Trophoblast cell (in vitro differentiated cells and primary cell): ENCODE measurements at regions not wholly inside any gene's neighbourhood (a gene's known extent, or its start where the extent isn't known, plus 50 kb on each side); places are given as distances from the start of the nearest gene placed in this dataset.

Source experiments
- DNase-seq, 2 donors: peaks; one replicate each; pipeline ENCODE4 v3.0.0-alpha.2; 2016
- H2AFZ ChIP-seq: 2 replicates; pipeline ENCODE4 v1.6.1; 2013; ENCODE audit warnings: low read length, moderate library complexity, mild to moderate bottlenecking; ENCODE audit not compliant: insufficient read depth, poor library complexity
- H2AK5ac ChIP-seq: 2 replicates; pipeline ENCODE4 v1.6.1; 2013; ENCODE audit warnings: mild to moderate bottlenecking, low read length
- H2BK120ac ChIP-seq: 2 replicates; pipeline ENCODE4 v1.6.1; 2013; ENCODE audit warnings: low read length, mild to moderate bottlenecking, moderate library complexity; ENCODE audit not compliant: insufficient read depth, poor library complexity
- H2BK12ac ChIP-seq: 2 replicates; pipeline ENCODE4 v1.6.1; 2013; ENCODE audit warnings: mild to moderate bottlenecking, low read length, moderate library complexity
- H2BK5ac ChIP-seq: 2 replicates; pipeline ENCODE4 v1.6.1; 2013; ENCODE audit warnings: low read length, low read depth, moderate library complexity, mild to moderate bottlenecking; ENCODE audit not compliant: poor library complexity
- H3K14ac ChIP-seq: 2 replicates; pipeline ENCODE4 v1.6.1; 2013; ENCODE audit warnings: mild to moderate bottlenecking, low read length
- H3K18ac ChIP-seq: 2 replicates; pipeline ENCODE4 v1.6.1; 2013; ENCODE audit warnings: mild to moderate bottlenecking, low read length
- H3K23ac ChIP-seq: 2 replicates; pipeline ENCODE4 v1.6.1; 2013; ENCODE audit warnings: low read length
- H3K27ac ChIP-seq: 2 replicates; pipeline ENCODE4 v1.5.1; 2013; ENCODE audit warnings: low read depth, mild to moderate bottlenecking, inconsistent platforms, low read length, moderate library complexity
- H3K27me3 ChIP-seq: 2 replicates; pipeline ENCODE4 v1.6.1; 2013; ENCODE audit warnings: inconsistent platforms, mild to moderate bottlenecking, low read length, moderate library complexity; ENCODE audit not compliant: insufficient read depth
- H3K36me3 ChIP-seq, 2 experiments: 1 replicate in 1 of 2; 2 replicates in 1 of 2; pipeline ENCODE4 v1.6.1; 2013; ENCODE audit warnings: low read length in 2 of 2, mild to moderate bottlenecking in 2 of 2, moderate library complexity in 1 of 2; ENCODE audit not compliant: insufficient read depth in 2 of 2, control insufficient read depth in 1 of 2
- H3K4ac ChIP-seq: 2 replicates; pipeline ENCODE4 v1.6.1; 2013; ENCODE audit warnings: low read depth, mild to moderate bottlenecking, low read length, moderate library complexity
- H3K4me1 ChIP-seq, 2 experiments: 1 replicate in 1 of 2; 2 replicates in 1 of 2; pipeline ENCODE4 v1.6.1; 2013; ENCODE audit warnings: low read length in 2 of 2, mild to moderate bottlenecking in 2 of 2, moderate library complexity in 1 of 2; ENCODE audit not compliant: insufficient read depth in 2 of 2, control insufficient read depth in 1 of 2
- H3K4me2 ChIP-seq: 2 replicates; pipeline ENCODE4 v1.6.1; 2013; ENCODE audit warnings: inconsistent platforms, mild to moderate bottlenecking, low read length, moderate library complexity
- H3K4me3 ChIP-seq: 2 replicates; pipeline ENCODE4 v1.5.1; 2013; ENCODE audit warnings: mild to moderate bottlenecking, low read depth, low read length, inconsistent platforms
- H3K79me1 ChIP-seq: one replicate; pipeline ENCODE4 v1.6.1; 2013; ENCODE audit warnings: low read length
- H3K79me2 ChIP-seq: 2 replicates; pipeline ENCODE4 v1.6.1; 2013; ENCODE audit warnings: low read length, mild to moderate bottlenecking; ENCODE audit not compliant: control insufficient read depth, insufficient read depth, poor library complexity
- H3K9ac ChIP-seq: 2 replicates; pipeline ENCODE4 v1.6.1; 2013; ENCODE audit warnings: mild to moderate bottlenecking, low read length
- H3K9me3 ChIP-seq: 2 replicates; pipeline ENCODE4 v1.6.1; 2013; ENCODE audit warnings: low read depth, mild to moderate bottlenecking, control low read depth, inconsistent platforms, low read length; ENCODE audit not compliant: insufficient read depth
- H4K12ac ChIP-seq: 2 replicates; pipeline ENCODE4 v1.6.1; 2013; ENCODE audit warnings: low read depth, mild to moderate bottlenecking, low read length, moderate library complexity
- H4K8ac ChIP-seq: 2 replicates; pipeline ENCODE4 v1.6.1; 2013; ENCODE audit warnings: low read depth, mild to moderate bottlenecking, low read length, moderate library complexity
- H4K91ac ChIP-seq: one replicate; pipeline ENCODE4 v1.6.1; 2013; ENCODE audit warnings: low read depth, mild to moderate bottlenecking, low read length, moderate library complexity
- WGBS: extraction: QIAGEN DNeasy Blood & Tissue Kit; methylation state at CpG from one replicate; pipeline ENCODE4 v1.1.7; 2013; ENCODE audit warnings: missing lambda C conversion rate; ENCODE audit not compliant: insufficient read length, insufficient coverage; ENCODE audit errors: extremely low coverage; 5-methylcytosine and 5-hydroxymethylcytosine counted together

- H2BK12ac ChIP-seq: no peak overlapping the region
- no peak overlapping the region for H4K91ac ChIP-seq
- no peak overlapping the region for H3K4me2 ChIP-seq
- H4K8ac ChIP-seq: no peak overlapping the region
- no peak for DNase-seq
- no peak overlapping the region for H3K4me3 ChIP-seq
- no peak overlapping the region for H3K27ac ChIP-seq
- no peak overlapping the region for H2BK120ac ChIP-seq
- H3K36me3 ChIP-seq: no peaks in the 10 kb centered on the region
- H3K9ac ChIP-seq: no peak overlapping the region
- no peak overlapping the region for H2BK5ac ChIP-seq
- no CpG with 5 or more reads among the region's 3 CpGs for WGBS
- no peak overlapping the region for H3K14ac ChIP-seq
- no peaks in the 10 kb centered on the region for H3K79me2 ChIP-seq
- no peak overlapping the region for H4K12ac ChIP-seq
- H3K4ac ChIP-seq: no peak overlapping the region
- H3K4me1 ChIP-seq: no peaks in the 10 kb centered on the region
- H2AK5ac ChIP-seq: no peak overlapping the region
- H3K9me3 ChIP-seq: no peaks in the 10 kb centered on the region
- H3K18ac ChIP-seq: no peak overlapping the region
- H3K27me3 ChIP-seq: no peaks in the 10 kb centered on the region
- H3K23ac ChIP-seq: no peak overlapping the region
- H2AFZ ChIP-seq: no peak overlapping the region
- H3K79me1 ChIP-seq: no peaks in the 10 kb centered on the region
Measured at GRCh38 chr2:4597400-4597799, 894.0 kb downstream of the DCDC2C start.

- Histone ChIP-seq H3K4me2 (no peak overlapping the region), H2AFZ (no peak overlapping the region), H4K12ac (no peak overlapping the region), H3K27me3 (no peaks in the 10 kb centered on the region), H3K4me3 (no peak overlapping the region), H4K91ac (no peak overlapping the region), H3K79me1 (no peaks in the 10 kb centered on the region), H3K14ac (no peak overlapping the region), H2AK5ac (no peak overlapping the region), H3K9ac (no peak overlapping the region), H3K4me1 (no peaks in the 10 kb centered on the region), H2BK120ac (no peak overlapping the region), H3K4ac (no peak overlapping the region), H3K9me3 (no peaks in the 10 kb centered on the region), H2BK5ac (no peak overlapping the region), H3K18ac (no peak overlapping the region), H4K8ac (no peak overlapping the region), H3K27ac (no peak overlapping the region), H2BK12ac (no peak overlapping the region), H3K36me3 (no peaks in the 10 kb centered on the region), H3K23ac (no peak overlapping the region), H3K79me2 (no peaks in the 10 kb centered on the region)
- peak in 1 of 2 donors; percentile 2 for DNase-seq
- WGBS: no CpG with 5 or more reads among the region's 1 CpG
Measured at GRCh38 chr2:4604767-4605166, 901.4 kb downstream of the DCDC2C start.

- Histone ChIP-seq H4K12ac (no peak overlapping the region), H4K8ac (no peak overlapping the region), H3K4ac (no peak overlapping the region), H3K36me3 (no peaks in the 10 kb centered on the region), H2AFZ (no peak overlapping the region), H3K9me3 (peaks cover 4% of the 10 kb centered on the region), H3K4me3 (no peak overlapping the region), H2BK120ac (no peak overlapping the region), H3K79me2 (no peaks in the 10 kb centered on the region), H3K4me2 (no peak overlapping the region), H3K27ac (no peak overlapping the region), H2BK5ac (no peak overlapping the region), H3K27me3 (no peaks in the 10 kb centered on the region), H2BK12ac (no peak overlapping the region), H3K79me1 (no peaks in the 10 kb centered on the region), H2AK5ac (no peak overlapping the region), H3K9ac (no peak overlapping the region), H3K18ac (no peak overlapping the region), H4K91ac (no peak overlapping the region), H3K23ac (no peak overlapping the region), H3K4me1 (no peaks in the 10 kb centered on the region), H3K14ac (no peak overlapping the region)
- WGBS: no CpG with 5 or more reads among the region's 3 CpGs
- DNase-seq: no peak
Measured at GRCh38 chr2:4618141-4618540, 914.8 kb downstream of the DCDC2C start.

GRCh38 chr2:4618630-4619228 lies 915.4 kb downstream of the DCDC2C start:
- no peak overlapping the region for H2BK12ac ChIP-seq
- no peaks in the 10 kb centered on the region for H3K27me3 ChIP-seq
- H3K4me2 ChIP-seq: no peak overlapping the region
- H2BK120ac ChIP-seq: no peak overlapping the region
- H3K4ac ChIP-seq: no peak overlapping the region
- H3K14ac ChIP-seq: no peak overlapping the region
- no CpG with 5 or more reads among the region's 12 CpGs for WGBS
- H3K36me3 ChIP-seq: no peaks in the 10 kb centered on the region
- no peak overlapping the region for H4K8ac ChIP-seq
- H2BK5ac ChIP-seq: no peak overlapping the region
- H3K4me3 ChIP-seq: no peak overlapping the region
- no peak overlapping the region for H3K27ac ChIP-seq
- no peaks in the 10 kb centered on the region for H3K79me2 ChIP-seq
- H3K79me1 ChIP-seq: no peaks in the 10 kb centered on the region
- H2AFZ ChIP-seq: no peak overlapping the region
- no peak overlapping the region for H3K18ac ChIP-seq
- no peak overlapping the region for H4K12ac ChIP-seq
- peaks cover 4% of the 10 kb centered on the region for H3K9me3 ChIP-seq
- no peak overlapping the region for H3K23ac ChIP-seq
- no peak for DNase-seq
- H3K9ac ChIP-seq: no peak overlapping the region
- H4K91ac ChIP-seq: no peak overlapping the region
- no peak overlapping the region for H2AK5ac ChIP-seq
- no peaks in the 10 kb centered on the region for H3K4me1 ChIP-seq
